ENCODE measurements at regions not wholly inside any gene's neighbourhood (a gene's known extent, or its start where the extent isn't known, plus 50 kb on each side); places are given as distances from the start of the nearest gene placed in this dataset.

GRCh38 chr2:106685180-106685897, 198.2 kb downstream of the CD8B2 start:
- no peak for TF ChIP-seq POLR2AphosphoS5 (IDR thresholded peaks at IDR 0.05)
- TF ChIP-seq CTCF (IDR thresholded peaks at IDR 0.05), result no peak
